ENCODE measurements at regions not wholly inside any gene's neighbourhood (a gene's known extent, or its start where the extent isn't known, plus 50 kb on each side); places are given as distances from the start of the nearest gene placed in this dataset.

GRCh38 chr1:234926264-234926558, 202.4 kb downstream of the TOMM20 start:
- no peak overlapping the region for H3K4me3 ChIP-seq (replicated peaks in 1 of 3; ENCODE audit: insufficient read depth in 1 of 3, low read depth in 2 of 3, low read length in 3 of 3)
- FAIRE-seq (no peak), DNase-seq (ENCODE audit: low spot score) (no peak), ATAC-seq (no peak; the same call in 1 of the 3 replicates)
- no peak overlapping the region for H3K9ac ChIP-seq (ENCODE audit: insufficient read depth, low read depth, low read length)
- no peaks in the 10 kb centered on the region for H3K27me3 ChIP-seq (ENCODE audit: control insufficient read depth in 1 of 2, insufficient read depth in 2 of 2, low read length in 2 of 2)
- H3K79me2 ChIP-seq (ENCODE audit: insufficient read depth, low read length), result no peaks in the 10 kb centered on the region
- H2AFZ ChIP-seq (ENCODE audit: low read length), result no peak overlapping the region
- TF ChIP-seq NFE2L1 (CRISPR knock-in tag; IDR thresholded peaks at IDR 0.05; ENCODE audit: borderline replicate concordance), result no peak
- TF ChIP-seq STAG1 (CRISPR knock-in tag; IDR thresholded peaks at IDR 0.05), result 0 out of 2 replicates have a peak, but pooled peaks have one; percentile 6
- TF ChIP-seq TEF (CRISPR knock-in tag; IDR thresholded peaks at IDR 0.05), result no peak
- no peak for TF ChIP-seq ATM (IDR thresholded peaks at IDR 0.05; ENCODE audit: borderline replicate concordance)
- no peak for TF ChIP-seq ZFP41 (CRISPR knock-in tag; IDR thresholded peaks at IDR 0.05; ENCODE audit: borderline replicate concordance)
- no peak for TF ChIP-seq PTBP1 (IDR thresholded peaks at IDR 0.05; ENCODE audit: low read depth, low read length, poor library complexity, severe bottlenecking)
- peak; percentile 8; the same call in 1 of the 2 replicates for TF ChIP-seq AHDC1 (CRISPR knock-in tag; IDR thresholded peaks at IDR 0.05; ENCODE audit: borderline replicate concordance)
- TF ChIP-seq GABPA (IDR thresholded peaks at IDR 0.05; ENCODE audit: low read depth, low read length), result no peak
- TF ChIP-seq GABPA (CRISPR knock-in tag; IDR thresholded peaks at IDR 0.05; ENCODE audit: low read depth), result 0 out of 2 replicates have a peak, but pooled peaks have one; percentile 3
- TF ChIP-seq ZNF510 (CRISPR knock-in tag; IDR thresholded peaks at IDR 0.05; ENCODE audit: low read depth), result no peak
- peak overlapping the region; percentile 14; the same call in 1 of the 2 replicates for H3K4me2 ChIP-seq (ENCODE audit: low read depth, low read length)
- peaks cover 43% of the 10 kb centered on the region for H3K4me1 ChIP-seq (ENCODE audit: insufficient read depth, low read length)
- POLR2A ChIA-PET, result interaction anchor here (0.6 to 3.2 kb wide), 11 partner anchors 29 to 315 kb away, joined by 3 to 25 read pairs (median 5); no protein-coding TSS in a partner anchor
- WGBS (ENCODE audit: low lambda C conversion rate), result 66% methylated on average over 4 of the region's 4 CpGs
- in situ Hi-C loops (cut with HindIII; ENCODE audit: extremely low pct_ligation_motif_present, low pct_unique_long_range_greater_than_20kb), result no loop called here
- H3K9me3 ChIP-seq (ENCODE audit: low read length), result no peaks in the 10 kb centered on the region
- BruUV-seq (replicated peaks), result no TSS peak
- no peaks in the 10 kb centered on the region for H4K20me1 ChIP-seq (ENCODE audit: insufficient read depth, low read length)
- no peak overlapping the region for H3K27ac ChIP-seq (ENCODE audit: extremely low read length, insufficient read depth, low read length)
- CTCF ChIA-PET (ENCODE audit: low intra/inter-chr PET ratio, low total read pairs), result no interaction called here
- no peaks in the 10 kb centered on the region for H3K36me3 ChIP-seq (replicated peaks in 1 of 2; ENCODE audit: control insufficient read depth in 1 of 2, insufficient read depth in 2 of 2, low read length in 2 of 2)
- intact Hi-C loops (cut with micrococcal nuclease; ENCODE audit: unreplicated experiment), result no loop called here
